HEK293 (cell line): ENCODE measurements at regions not wholly inside any gene's neighbourhood (a gene's known extent, or its start where the extent isn't known, plus 50 kb on each side); places are given as distances from the start of the nearest gene placed in this dataset.

Experiments used
- CTCF ChIA-PET: fragments of 350-600 bp; formaldehyde crosslinking; extraction: SDS; loops from one replicate; lab custom pipeline; 2021; ENCODE audit warnings: antibody characterized with exemption; lab: Yijun Ruan, JAX
- POLR2A ChIA-PET: fragments of 300-600 bp; formaldehyde crosslinking; extraction: SDS; loops from one replicate; lab custom pipeline; 2020; ENCODE audit warnings: antibody characterized with exemption, inconsistent platforms; lab: Yijun Ruan, JAX
- H3K27ac ChIP-seq: fragments of 200-500 bp; sonication (Bioruptor generic); 2 replicates; pipeline ENCODE4 v1.5.1; 2014; ENCODE audit warnings: low read depth, low read length, control low read depth, inconsistent platforms; ENCODE audit errors: extremely low read depth
- H3K36me3 ChIP-seq, 2 experiments: fragments of 200-500 bp in 1 of 2; sonication (Bioruptor generic) in 1 of 2; 1 replicate in 1 of 2; 2 replicates in 1 of 2; pipeline ENCODE4 v1.5.1; 2014 to 2017; ENCODE audit warnings: inconsistent platforms in 2 of 2, low read length in 2 of 2; ENCODE audit not compliant: control insufficient read depth in 2 of 2, insufficient read depth in 1 of 2
- H3K4me1 ChIP-seq: fragments of 200-500 bp; sonication (Bioruptor generic); 2 replicates; pipeline ENCODE4 v1.5.1; 2014; ENCODE audit warnings: mild to moderate bottlenecking, low read length, inconsistent platforms; ENCODE audit not compliant: control insufficient read depth, insufficient read depth
- H3K4me3 ChIP-seq: 2 replicates; pipeline ENCODE4 v1.5.1; 2011; ENCODE audit warnings: low read depth, mild to moderate bottlenecking, control low read depth, low read length, moderate library complexity
- H3K9me3 ChIP-seq: fragments of 200-500 bp; sonication (Bioruptor generic); 2 replicates; pipeline ENCODE4 v1.5.1; 2014; ENCODE audit warnings: low read depth, low read length, inconsistent platforms; ENCODE audit not compliant: control insufficient read depth, insufficient read depth
- BCL11B ChIP-seq: fragments of 450-650 bp; formaldehyde crosslinking; IDR thresholded peaks from 2 replicates; pipeline ENCODE4 v1.5.1; 2016; ENCODE audit warnings: low read depth, missing biosample characterization, missing genetic modification characterization
- GFI1B ChIP-seq: fragments of 450-650 bp; formaldehyde crosslinking; IDR thresholded peaks from 2 replicates; pipeline ENCODE4 v1.5.1; 2016; ENCODE audit warnings: missing biosample characterization, missing genetic modification characterization
- OVOL3 ChIP-seq: fragments of 450-650 bp; formaldehyde crosslinking; IDR thresholded peaks from 2 replicates; pipeline ENCODE4 v1.5.1; 2016; ENCODE audit warnings: missing biosample characterization, missing genetic modification characterization
- PRDM10 ChIP-seq: fragments of 450-650 bp; formaldehyde crosslinking; IDR thresholded peaks from 2 replicates; pipeline ENCODE4 v1.5.1; 2016; ENCODE audit warnings: missing biosample characterization, missing genetic modification characterization
- SP7 ChIP-seq: fragments of 450-650 bp; formaldehyde crosslinking; IDR thresholded peaks from 2 replicates; pipeline ENCODE4 v1.5.1; 2016; ENCODE audit warnings: missing biosample characterization, missing genetic modification characterization
- ZEB2 ChIP-seq: fragments of 450-650 bp; formaldehyde crosslinking; IDR thresholded peaks from 2 replicates; pipeline ENCODE4 v1.5.1; 2016; ENCODE audit warnings: missing biosample characterization, missing genetic modification characterization
- ZNF112 ChIP-seq: fragments of 450-650 bp; formaldehyde crosslinking; IDR thresholded peaks from 2 replicates; pipeline ENCODE4 v1.5.0; 2017; ENCODE audit warnings: missing biosample characterization, missing genetic modification characterization
- ZNF174 ChIP-seq: fragments of 450-650 bp; formaldehyde crosslinking; IDR thresholded peaks from 2 replicates; pipeline ENCODE4 v1.5.0; 2017; ENCODE audit warnings: missing biosample characterization, mild to moderate bottlenecking, missing genetic modification characterization
- ZNF280C ChIP-seq: fragments of 450-650 bp; formaldehyde crosslinking; IDR thresholded peaks from 2 replicates; pipeline ENCODE4 v1.5.1; 2016; ENCODE audit warnings: missing biosample characterization, missing genetic modification characterization
- ZNF423 ChIP-seq: fragments of 450-650 bp; formaldehyde crosslinking; IDR thresholded peaks from 2 replicates; pipeline ENCODE4 v1.5.1; 2016; ENCODE audit warnings: missing biosample characterization, missing genetic modification characterization
- ZNF48 ChIP-seq: fragments of 450-650 bp; formaldehyde crosslinking; IDR thresholded peaks from 2 replicates; pipeline ENCODE4 v1.5.1; 2016; ENCODE audit warnings: missing biosample characterization, missing genetic modification characterization
- ZNF558 ChIP-seq: fragments of 450-650 bp; formaldehyde crosslinking; IDR thresholded peaks from 2 replicates; pipeline ENCODE4 v1.5.1; 2016; ENCODE audit warnings: missing biosample characterization, missing genetic modification characterization
- ZNF561 ChIP-seq: fragments of 450-650 bp; IDR thresholded peaks from 2 replicates; pipeline ENCODE4 v1.5.1; 2018; ENCODE audit warnings: missing biosample characterization, missing genetic modification characterization, borderline replicate concordance
- ZNF624 ChIP-seq: fragments of 450-650 bp; formaldehyde crosslinking; IDR thresholded peaks from 2 replicates; pipeline ENCODE4 v1.5.1; 2017; ENCODE audit warnings: missing biosample characterization, missing genetic modification characterization
- TF ChIP-seq, protein P1 (sequence below): fragments of 450-650 bp; formaldehyde crosslinking; IDR thresholded peaks from 2 replicates; pipeline ENCODE4 v1.5.1; 2016; ENCODE audit warnings: missing biosample characterization, missing genetic modification characterization
- TF ChIP-seq, protein P2 (sequence below): fragments of 450-650 bp; formaldehyde crosslinking; IDR thresholded peaks from 2 replicates; pipeline ENCODE4; 2016; ENCODE audit warnings: missing biosample characterization, missing genetic modification characterization
- TF ChIP-seq, protein P3 (sequence below): fragments of 450-650 bp; formaldehyde crosslinking; IDR thresholded peaks from 2 replicates; pipeline ENCODE4 v1.5.0; 2017; ENCODE audit warnings: missing biosample characterization, missing genetic modification characterization, borderline replicate concordance
- TF ChIP-seq, protein P4 (sequence below): fragments of 450-650 bp; formaldehyde crosslinking; IDR thresholded peaks from 2 replicates; pipeline ENCODE4 v1.5.1; 2017; ENCODE audit warnings: missing biosample characterization, missing genetic modification characterization
- TF ChIP-seq, protein P5 (sequence below): fragments of 450-650 bp; formaldehyde crosslinking; IDR thresholded peaks from 2 replicates; pipeline ENCODE4 v1.5.1; 2016; ENCODE audit warnings: missing biosample characterization, missing genetic modification characterization

DNA sequence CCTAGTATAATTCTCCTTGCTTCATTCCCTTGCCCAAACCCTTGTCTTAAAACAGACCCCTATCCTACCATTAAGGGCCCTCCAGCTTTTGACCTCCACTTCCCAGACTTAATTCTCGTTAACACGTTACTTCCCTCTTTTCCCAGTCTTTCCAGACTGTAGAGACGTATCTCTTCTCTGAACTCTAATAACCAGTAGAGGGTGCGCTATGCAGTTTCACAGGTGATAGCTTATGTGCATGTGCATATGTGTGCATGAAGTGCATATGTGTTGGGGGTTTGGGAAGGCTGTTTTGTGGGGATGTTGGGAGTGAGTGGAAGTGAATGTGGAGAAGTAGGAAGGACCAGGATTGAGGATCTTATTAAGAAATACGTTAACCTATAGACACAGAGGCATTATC is 78.1 kb upstream of the CCDC190 start:
- POLR2A ChIA-PET = no interaction called here
- Histone ChIP-seq H3K4me1 (peaks cover 3% of the 10 kb centered on the region; the same call in 1 of the 2 replicates), H3K4me3 (no peak overlapping the region), H3K27ac (no peak overlapping the region), H3K9me3 (no peaks in the 10 kb centered on the region), H3K36me3 (no peaks in the 10 kb centered on the region)
- TF ChIP-seq ZNF48 (tag by site-specific recombination) (no peak), ZNF558 (tag by site-specific recombination) (no peak), GFI1B (tag by site-specific recombination) (no peak), ZNF561 (tag by site-specific recombination) (no peak), SP7 (no peak), ZNF174 (no peak), ZNF112 (tag by site-specific recombination) (no peak), OVOL3 (tag by site-specific recombination) (no peak), ZNF423 (tag by site-specific recombination) (no peak), ZNF280C (tag by site-specific recombination) (no peak), BCL11B (tag by site-specific recombination) (no peak), ZNF624 (tag by site-specific recombination) (no peak), ZEB2 (tag by site-specific recombination) (no peak), PRDM10 (tag by site-specific recombination) (no peak)
- TF ChIP-seq, protein P1, sequence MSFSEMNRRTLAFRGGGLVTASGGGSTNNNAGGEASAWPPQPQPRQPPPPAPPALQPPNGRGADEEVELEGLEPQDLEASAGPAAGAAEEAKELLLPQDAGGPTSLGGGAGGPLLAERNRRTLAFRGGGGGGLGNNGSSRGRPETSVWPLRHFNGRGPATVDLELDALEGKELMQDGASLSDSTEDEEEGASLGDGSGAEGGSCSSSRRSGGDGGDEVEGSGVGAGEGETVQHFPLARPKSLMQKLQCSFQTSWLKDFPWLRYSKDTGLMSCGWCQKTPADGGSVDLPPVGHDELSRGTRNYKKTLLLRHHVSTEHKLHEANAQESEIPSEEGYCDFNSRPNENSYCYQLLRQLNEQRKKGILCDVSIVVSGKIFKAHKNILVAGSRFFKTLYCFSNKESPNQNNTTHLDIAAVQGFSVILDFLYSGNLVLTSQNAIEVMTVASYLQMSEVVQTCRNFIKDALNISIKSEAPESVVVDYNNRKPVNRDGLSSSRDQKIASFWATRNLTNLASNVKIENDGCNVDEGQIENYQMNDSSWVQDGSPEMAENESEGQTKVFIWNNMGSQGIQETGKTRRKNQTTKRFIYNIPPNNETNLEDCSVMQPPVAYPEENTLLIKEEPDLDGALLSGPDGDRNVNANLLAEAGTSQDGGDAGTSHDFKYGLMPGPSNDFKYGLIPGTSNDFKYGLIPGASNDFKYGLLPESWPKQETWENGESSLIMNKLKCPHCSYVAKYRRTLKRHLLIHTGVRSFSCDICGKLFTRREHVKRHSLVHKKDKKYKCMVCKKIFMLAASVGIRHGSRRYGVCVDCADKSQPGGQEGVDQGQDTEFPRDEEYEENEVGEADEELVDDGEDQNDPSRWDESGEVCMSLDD (tag by site-specific recombination) = no peak
- TF ChIP-seq, protein P2, sequence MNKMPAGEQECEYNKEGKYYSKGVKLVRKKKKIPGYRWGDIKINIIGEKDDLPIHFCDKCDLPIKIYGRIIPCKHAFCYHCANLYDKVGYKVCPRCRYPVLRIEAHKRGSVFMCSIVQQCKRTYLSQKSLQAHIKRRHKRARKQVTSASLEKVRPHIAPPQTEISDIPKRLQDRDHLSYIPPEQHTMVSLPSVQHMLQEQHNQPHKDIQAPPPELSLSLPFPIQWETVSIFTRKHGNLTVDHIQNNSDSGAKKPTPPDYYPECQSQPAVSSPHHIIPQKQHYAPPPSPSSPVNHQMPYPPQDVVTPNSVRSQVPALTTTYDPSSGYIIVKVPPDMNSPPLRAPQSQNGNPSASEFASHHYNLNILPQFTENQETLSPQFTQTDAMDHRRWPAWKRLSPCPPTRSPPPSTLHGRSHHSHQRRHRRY (tag by site-specific recombination) = no peak
- TF ChIP-seq, protein P3, sequence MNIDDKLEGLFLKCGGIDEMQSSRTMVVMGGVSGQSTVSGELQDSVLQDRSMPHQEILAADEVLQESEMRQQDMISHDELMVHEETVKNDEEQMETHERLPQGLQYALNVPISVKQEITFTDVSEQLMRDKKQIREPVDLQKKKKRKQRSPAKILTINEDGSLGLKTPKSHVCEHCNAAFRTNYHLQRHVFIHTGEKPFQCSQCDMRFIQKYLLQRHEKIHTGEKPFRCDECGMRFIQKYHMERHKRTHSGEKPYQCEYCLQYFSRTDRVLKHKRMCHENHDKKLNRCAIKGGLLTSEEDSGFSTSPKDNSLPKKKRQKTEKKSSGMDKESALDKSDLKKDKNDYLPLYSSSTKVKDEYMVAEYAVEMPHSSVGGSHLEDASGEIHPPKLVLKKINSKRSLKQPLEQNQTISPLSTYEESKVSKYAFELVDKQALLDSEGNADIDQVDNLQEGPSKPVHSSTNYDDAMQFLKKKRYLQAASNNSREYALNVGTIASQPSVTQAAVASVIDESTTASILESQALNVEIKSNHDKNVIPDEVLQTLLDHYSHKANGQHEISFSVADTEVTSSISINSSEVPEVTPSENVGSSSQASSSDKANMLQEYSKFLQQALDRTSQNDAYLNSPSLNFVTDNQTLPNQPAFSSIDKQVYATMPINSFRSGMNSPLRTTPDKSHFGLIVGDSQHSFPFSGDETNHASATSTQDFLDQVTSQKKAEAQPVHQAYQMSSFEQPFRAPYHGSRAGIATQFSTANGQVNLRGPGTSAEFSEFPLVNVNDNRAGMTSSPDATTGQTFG (tag by site-specific recombination) = no peak
- TF ChIP-seq, protein P4, sequence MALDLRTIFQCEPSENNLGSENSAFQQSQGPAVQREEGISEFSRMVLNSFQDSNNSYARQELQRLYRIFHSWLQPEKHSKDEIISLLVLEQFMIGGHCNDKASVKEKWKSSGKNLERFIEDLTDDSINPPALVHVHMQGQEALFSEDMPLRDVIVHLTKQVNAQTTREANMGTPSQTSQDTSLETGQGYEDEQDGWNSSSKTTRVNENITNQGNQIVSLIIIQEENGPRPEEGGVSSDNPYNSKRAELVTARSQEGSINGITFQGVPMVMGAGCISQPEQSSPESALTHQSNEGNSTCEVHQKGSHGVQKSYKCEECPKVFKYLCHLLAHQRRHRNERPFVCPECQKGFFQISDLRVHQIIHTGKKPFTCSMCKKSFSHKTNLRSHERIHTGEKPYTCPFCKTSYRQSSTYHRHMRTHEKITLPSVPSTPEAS (tag by site-specific recombination) = no peak
- TF ChIP-seq, protein P5, sequence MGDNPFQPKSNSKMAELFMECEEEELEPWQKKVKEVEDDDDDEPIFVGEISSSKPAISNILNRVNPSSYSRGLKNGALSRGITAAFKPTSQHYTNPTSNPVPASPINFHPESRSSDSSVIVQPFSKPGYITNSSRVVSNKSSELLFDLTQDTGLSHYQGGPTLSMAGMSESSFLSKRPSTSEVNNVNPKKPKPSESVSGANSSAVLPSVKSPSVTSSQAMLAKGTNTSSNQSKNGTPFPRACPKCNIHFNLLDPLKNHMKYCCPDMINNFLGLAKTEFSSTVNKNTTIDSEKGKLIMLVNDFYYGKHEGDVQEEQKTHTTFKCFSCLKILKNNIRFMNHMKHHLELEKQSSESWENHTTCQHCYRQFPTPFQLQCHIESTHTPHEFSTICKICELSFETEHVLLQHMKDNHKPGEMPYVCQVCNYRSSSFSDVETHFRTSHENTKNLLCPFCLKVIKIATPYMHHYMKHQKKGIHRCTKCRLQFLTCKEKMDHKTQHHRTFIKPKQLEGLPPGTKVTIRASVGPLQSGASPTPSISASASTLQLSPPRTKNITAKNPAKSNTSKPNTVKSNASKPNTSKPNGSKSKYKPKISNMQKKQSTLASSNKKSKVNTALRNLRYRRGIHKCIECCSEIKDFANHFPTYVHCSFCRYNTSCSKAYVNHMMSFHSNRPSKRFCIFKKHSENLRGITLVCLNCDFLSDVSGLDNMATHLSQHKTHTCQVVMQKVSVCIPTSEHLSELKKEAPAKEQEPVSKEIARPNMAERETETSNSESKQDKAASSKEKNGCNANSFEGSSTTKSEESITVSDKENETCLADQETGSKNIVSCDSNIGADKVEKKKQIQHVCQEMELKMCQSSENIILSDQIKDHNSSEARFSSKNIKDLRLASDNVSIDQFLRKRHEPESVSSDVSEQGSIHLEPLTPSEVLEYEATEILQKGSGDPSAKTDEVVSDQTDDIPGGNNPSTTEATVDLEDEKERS (tag by site-specific recombination) = no peak
- CTCF ChIA-PET = no interaction called here
